ENCODE measurements at regions not wholly inside any gene's neighbourhood (a gene's known extent, or its start where the extent isn't known, plus 50 kb on each side); places are given as distances from the start of the nearest gene placed in this dataset.

- no peak for TF ChIP-seq CTCF (IDR thresholded peaks at IDR 0.05)
- intact Hi-C loops (cut with DNase I): no loop called here
- no peak overlapping the region for H3K27ac ChIP-seq
- no peaks in the 10 kb centered on the region for H3K36me3 ChIP-seq
- no peak for DNase-seq
- no peaks in the 10 kb centered on the region for H3K27me3 ChIP-seq
- peaks cover 6% of the 10 kb centered on the region for H3K9me3 ChIP-seq
- no peaks in the 10 kb centered on the region for H3K4me1 ChIP-seq
- peak; percentile 80 for ATAC-seq
- H3K4me3 ChIP-seq: no peak overlapping the region
Observed at GRCh38 chr15:38904298-38904697, 339.7 kb upstream of the RASGRP1 start.

DNA sequence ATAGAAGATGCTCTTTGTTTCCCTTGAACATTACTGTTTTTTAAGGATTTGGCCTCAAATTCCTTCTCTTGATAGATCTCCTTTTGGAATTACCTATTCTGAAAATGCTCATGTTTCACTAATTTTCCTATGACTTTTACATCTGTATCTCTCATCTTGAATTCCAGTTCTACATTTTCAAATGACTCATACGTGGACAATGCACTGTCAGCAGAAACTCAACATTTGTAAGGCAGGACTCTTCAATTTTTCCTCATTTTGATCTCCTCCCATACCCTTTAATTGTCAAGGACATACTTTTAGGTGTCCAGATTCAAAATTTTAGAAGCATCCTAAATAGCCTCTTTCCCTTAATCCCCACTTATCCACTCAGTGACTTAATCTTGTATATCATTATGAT, 341.0 kb upstream of the RASGRP1 start:
- Histone ChIP-seq H3K36me3 (no peaks in the 10 kb centered on the region), H3K27me3 (no peaks in the 10 kb centered on the region), H3K4me1 (no peaks in the 10 kb centered on the region), H3K9me3 (peaks cover 7% of the 10 kb centered on the region), H3K27ac (no peak overlapping the region), H3K4me3 (no peak overlapping the region)
- DNase-seq (no peak), ATAC-seq (no peak)
- no peak for TF ChIP-seq CTCF (IDR thresholded peaks at IDR 0.05)
- intact Hi-C loops (cut with DNase I): no loop called here

- ATAC-seq: no peak
- no peak for DNase-seq
- H3K9me3 ChIP-seq: no peaks in the 10 kb centered on the region
- intact Hi-C loops (cut with DNase I): no loop called here
- H3K27ac ChIP-seq: no peak overlapping the region
- no peaks in the 10 kb centered on the region for H3K27me3 ChIP-seq
- H3K36me3 ChIP-seq: no peaks in the 10 kb centered on the region
- no peaks in the 10 kb centered on the region for H3K4me1 ChIP-seq
- TF ChIP-seq CTCF (IDR thresholded peaks at IDR 0.05): no peak
- no peak overlapping the region for H3K4me3 ChIP-seq
Observed at GRCh38 chr15:38920966-38921365, 356.4 kb upstream of the RASGRP1 start.

DNA sequence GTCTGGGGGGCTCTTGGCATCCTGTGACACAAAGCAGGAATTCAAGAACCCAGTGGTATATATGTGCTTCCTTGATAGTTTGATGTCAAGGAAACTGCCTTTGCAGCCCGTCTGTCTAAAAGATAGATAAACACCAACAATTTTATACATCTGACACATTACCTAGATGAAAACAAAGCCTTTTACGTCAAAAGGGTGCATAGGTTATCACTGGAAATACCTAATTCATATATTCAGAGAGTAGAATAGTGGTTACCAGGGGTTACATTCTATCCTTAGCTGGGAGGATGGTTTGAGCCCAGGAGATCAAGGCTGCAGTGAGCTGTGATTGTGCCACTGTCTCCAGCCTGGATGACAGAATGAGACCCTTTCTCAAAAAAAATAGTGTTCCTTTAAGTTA, 356.9 kb upstream of the RASGRP1 start:
- Histone ChIP-seq H3K27me3 (no peaks in the 10 kb centered on the region), H3K4me3 (no peak overlapping the region), H3K9me3 (no peaks in the 10 kb centered on the region), H3K4me1 (no peaks in the 10 kb centered on the region), H3K36me3 (no peaks in the 10 kb centered on the region), H3K27ac (no peak overlapping the region)
- DNase-seq (no peak), ATAC-seq (no peak)
- no peak for TF ChIP-seq CTCF (IDR thresholded peaks at IDR 0.05)
- intact Hi-C loops (cut with DNase I): no loop called here

DNA sequence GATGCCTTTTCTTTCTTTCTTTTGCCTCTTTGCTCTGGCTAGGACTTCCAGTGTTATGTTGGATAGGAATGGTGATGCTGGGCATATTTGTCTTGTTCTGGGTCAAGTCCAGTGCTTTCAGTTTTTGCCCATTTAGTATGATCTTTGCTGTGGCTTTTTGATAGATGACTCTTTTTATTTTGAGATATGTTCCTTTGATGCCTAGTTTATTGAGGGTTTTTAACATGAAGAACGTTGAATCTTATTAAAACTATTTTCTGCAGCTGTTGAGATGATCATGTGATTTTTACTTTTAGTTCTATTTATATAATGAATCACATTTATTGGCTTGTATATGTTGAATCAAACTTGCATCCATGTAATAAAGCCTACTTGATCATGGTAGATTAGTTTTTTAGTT, 363.8 kb upstream of the RASGRP1 start:
- intact Hi-C loops (cut with DNase I): no loop called here
- no peak for DNase-seq
- no peaks in the 10 kb centered on the region for H3K36me3 ChIP-seq

More for the DNA sequence above, 363.8 kb upstream of the RASGRP1 start:
- no peak for TF ChIP-seq CTCF (IDR thresholded peaks at IDR 0.05)
- H3K9me3 ChIP-seq: no peaks in the 10 kb centered on the region
- no peak overlapping the region for H3K27ac ChIP-seq
- no peaks in the 10 kb centered on the region for H3K4me1 ChIP-seq
- ATAC-seq: no peak
- no peak overlapping the region for H3K4me3 ChIP-seq
- no peaks in the 10 kb centered on the region for H3K27me3 ChIP-seq
